ENCODE measurements at regions not wholly inside any gene's neighbourhood (a gene's known extent, or its start where the extent isn't known, plus 50 kb on each side); places are given as distances from the start of the nearest gene placed in this dataset.

DNA sequence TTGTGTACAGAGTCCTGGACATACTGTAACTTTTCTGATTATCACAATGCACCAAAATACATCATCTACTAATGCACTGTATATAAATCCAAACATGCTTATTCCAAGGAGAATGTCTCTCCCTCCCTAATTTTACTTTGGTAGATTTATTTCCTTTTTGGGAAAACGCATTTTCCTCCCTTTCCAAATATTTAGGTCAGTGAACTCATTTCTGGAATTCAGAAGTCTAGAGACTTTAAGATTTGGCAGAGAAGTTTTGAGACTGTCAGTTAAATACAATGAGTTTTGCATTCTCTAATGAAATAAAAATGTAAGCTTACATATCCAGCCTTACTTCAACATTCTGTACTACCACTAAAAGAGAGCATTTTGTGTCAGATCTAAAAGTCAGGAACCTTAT, 165.8 kb upstream of the EDNRB start:
- TF ChIP-seq, protein P1, sequence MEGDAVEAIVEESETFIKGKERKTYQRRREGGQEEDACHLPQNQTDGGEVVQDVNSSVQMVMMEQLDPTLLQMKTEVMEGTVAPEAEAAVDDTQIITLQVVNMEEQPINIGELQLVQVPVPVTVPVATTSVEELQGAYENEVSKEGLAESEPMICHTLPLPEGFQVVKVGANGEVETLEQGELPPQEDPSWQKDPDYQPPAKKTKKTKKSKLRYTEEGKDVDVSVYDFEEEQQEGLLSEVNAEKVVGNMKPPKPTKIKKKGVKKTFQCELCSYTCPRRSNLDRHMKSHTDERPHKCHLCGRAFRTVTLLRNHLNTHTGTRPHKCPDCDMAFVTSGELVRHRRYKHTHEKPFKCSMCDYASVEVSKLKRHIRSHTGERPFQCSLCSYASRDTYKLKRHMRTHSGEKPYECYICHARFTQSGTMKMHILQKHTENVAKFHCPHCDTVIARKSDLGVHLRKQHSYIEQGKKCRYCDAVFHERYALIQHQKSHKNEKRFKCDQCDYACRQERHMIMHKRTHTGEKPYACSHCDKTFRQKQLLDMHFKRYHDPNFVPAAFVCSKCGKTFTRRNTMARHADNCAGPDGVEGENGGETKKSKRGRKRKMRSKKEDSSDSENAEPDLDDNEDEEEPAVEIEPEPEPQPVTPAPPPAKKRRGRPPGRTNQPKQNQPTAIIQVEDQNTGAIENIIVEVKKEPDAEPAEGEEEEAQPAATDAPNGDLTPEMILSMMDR (IDR thresholded peaks at IDR 0.05; ENCODE audit: poor library complexity, severe bottlenecking): no peak
- TF ChIP-seq SMC3 (conservative IDR thresholded peaks at IDR 0.05; ENCODE audit: poor library complexity): no peak
- TF ChIP-seq TAF1 (IDR thresholded peaks at IDR 0.05; ENCODE audit: low read depth): no peak
- no peak for TF ChIP-seq EP300 (conservative IDR thresholded peaks at IDR 0.05; ENCODE audit: poor library complexity, severe bottlenecking)
- TF ChIP-seq RAD21 (conservative IDR thresholded peaks at IDR 0.05): no peak
- TF ChIP-seq, protein P2, sequence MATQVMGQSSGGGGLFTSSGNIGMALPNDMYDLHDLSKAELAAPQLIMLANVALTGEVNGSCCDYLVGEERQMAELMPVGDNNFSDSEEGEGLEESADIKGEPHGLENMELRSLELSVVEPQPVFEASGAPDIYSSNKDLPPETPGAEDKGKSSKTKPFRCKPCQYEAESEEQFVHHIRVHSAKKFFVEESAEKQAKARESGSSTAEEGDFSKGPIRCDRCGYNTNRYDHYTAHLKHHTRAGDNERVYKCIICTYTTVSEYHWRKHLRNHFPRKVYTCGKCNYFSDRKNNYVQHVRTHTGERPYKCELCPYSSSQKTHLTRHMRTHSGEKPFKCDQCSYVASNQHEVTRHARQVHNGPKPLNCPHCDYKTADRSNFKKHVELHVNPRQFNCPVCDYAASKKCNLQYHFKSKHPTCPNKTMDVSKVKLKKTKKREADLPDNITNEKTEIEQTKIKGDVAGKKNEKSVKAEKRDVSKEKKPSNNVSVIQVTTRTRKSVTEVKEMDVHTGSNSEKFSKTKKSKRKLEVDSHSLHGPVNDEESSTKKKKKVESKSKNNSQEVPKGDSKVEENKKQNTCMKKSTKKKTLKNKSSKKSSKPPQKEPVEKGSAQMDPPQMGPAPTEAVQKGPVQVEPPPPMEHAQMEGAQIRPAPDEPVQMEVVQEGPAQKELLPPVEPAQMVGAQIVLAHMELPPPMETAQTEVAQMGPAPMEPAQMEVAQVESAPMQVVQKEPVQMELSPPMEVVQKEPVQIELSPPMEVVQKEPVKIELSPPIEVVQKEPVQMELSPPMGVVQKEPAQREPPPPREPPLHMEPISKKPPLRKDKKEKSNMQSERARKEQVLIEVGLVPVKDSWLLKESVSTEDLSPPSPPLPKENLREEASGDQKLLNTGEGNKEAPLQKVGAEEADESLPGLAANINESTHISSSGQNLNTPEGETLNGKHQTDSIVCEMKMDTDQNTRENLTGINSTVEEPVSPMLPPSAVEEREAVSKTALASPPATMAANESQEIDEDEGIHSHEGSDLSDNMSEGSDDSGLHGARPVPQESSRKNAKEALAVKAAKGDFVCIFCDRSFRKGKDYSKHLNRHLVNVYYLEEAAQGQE (IDR thresholded peaks at IDR 0.05; ENCODE audit: borderline replicate concordance): no peak
- no peak for TF ChIP-seq POLR2AphosphoS5 (IDR thresholded peaks at IDR 0.05)
- TF ChIP-seq EZH2 (IDR thresholded peaks at IDR 0.05; ENCODE audit: borderline replicate concordance, insufficient read depth, low read length, poor library complexity, severe bottlenecking): no peak
- no peak for TF ChIP-seq MXI1 (conservative IDR thresholded peaks at IDR 0.05; ENCODE audit: poor library complexity, severe bottlenecking)
- H3K9me2 ChIP-seq (ENCODE audit: insufficient read depth, low read length): no peaks in the 10 kb centered on the region
- H3K9me3 ChIP-seq (ENCODE audit: low read length): no peaks in the 10 kb centered on the region
- no peak overlapping the region for H3K27ac ChIP-seq (ENCODE audit: low read length)
- no peaks in the 10 kb centered on the region for H3K79me2 ChIP-seq (replicated peaks; ENCODE audit: insufficient read depth, low read length)
- no peaks in the 10 kb centered on the region for H3K36me3 ChIP-seq (ENCODE audit: insufficient read depth, low read length)
- H3K9ac ChIP-seq (ENCODE audit: low read length): no peak overlapping the region
- no peak overlapping the region for H3K4me2 ChIP-seq (ENCODE audit: low read length)
- H3F3A ChIP-seq (ENCODE audit: insufficient read depth, low read length, poor library complexity, severe bottlenecking): no peaks in the 10 kb centered on the region
- no peak overlapping the region for H2AFZ ChIP-seq (ENCODE audit: low read depth, low read length)
- no peaks in the 10 kb centered on the region for H3K27me3 ChIP-seq (ENCODE audit: insufficient read depth, low read depth, low read length)
- no peak overlapping the region for H3K4me3 ChIP-seq (ENCODE audit: low read length)
- H4K20me1 ChIP-seq (ENCODE audit: insufficient read depth): no peaks in the 10 kb centered on the region

DNA sequence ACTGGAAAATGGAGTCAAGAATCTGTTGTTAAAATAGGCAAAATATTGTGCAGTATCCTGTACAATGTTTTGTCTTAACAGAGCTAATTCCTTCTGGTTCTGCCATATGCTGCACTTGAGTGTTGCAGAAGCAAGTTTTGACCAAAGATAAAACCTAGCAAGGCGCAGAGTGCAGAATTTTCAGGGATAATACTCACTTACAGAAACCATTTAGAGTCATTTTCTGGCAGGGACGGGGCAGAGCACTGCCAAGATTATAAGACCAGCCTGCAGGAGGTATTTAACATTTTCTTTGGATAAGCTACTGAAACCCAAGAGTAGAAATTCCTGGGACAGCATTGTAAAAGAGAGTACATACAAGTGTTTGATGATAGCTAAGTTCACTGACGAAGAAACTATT, 159.5 kb upstream of the EDNRB start:
- Histone ChIP-seq H2AFZ (ENCODE audit: low read depth, low read length) (no peak overlapping the region), H3K27ac (ENCODE audit: low read length) (no peak overlapping the region), H3K36me3 (ENCODE audit: insufficient read depth, low read length) (no peaks in the 10 kb centered on the region), H3K27me3 (ENCODE audit: insufficient read depth, low read depth, low read length) (no peaks in the 10 kb centered on the region), H3K9me2 (ENCODE audit: insufficient read depth, low read length) (no peaks in the 10 kb centered on the region), H3K9ac (ENCODE audit: low read length) (no peak overlapping the region), H3K79me2 (replicated peaks; ENCODE audit: insufficient read depth, low read length) (no peaks in the 10 kb centered on the region), H3K9me3 (ENCODE audit: low read length) (no peaks in the 10 kb centered on the region), H3K4me3 (ENCODE audit: low read length) (no peak overlapping the region), H3F3A (ENCODE audit: insufficient read depth, low read length, poor library complexity, severe bottlenecking) (no peaks in the 10 kb centered on the region), H3K4me2 (ENCODE audit: low read length) (no peak overlapping the region), H4K20me1 (ENCODE audit: insufficient read depth) (no peaks in the 10 kb centered on the region)
- TF ChIP-seq EZH2 (IDR thresholded peaks at IDR 0.05; ENCODE audit: borderline replicate concordance, insufficient read depth, low read length, poor library complexity, severe bottlenecking): no peak
- TF ChIP-seq, protein P1 (IDR thresholded peaks at IDR 0.05; ENCODE audit: poor library complexity, severe bottlenecking): no peak
- TF ChIP-seq, protein P2 (IDR thresholded peaks at IDR 0.05; ENCODE audit: borderline replicate concordance): no peak
- no peak for TF ChIP-seq SMC3 (conservative IDR thresholded peaks at IDR 0.05; ENCODE audit: poor library complexity)
- TF ChIP-seq MXI1 (conservative IDR thresholded peaks at IDR 0.05; ENCODE audit: poor library complexity, severe bottlenecking): no peak
- TF ChIP-seq EP300 (conservative IDR thresholded peaks at IDR 0.05; ENCODE audit: poor library complexity, severe bottlenecking): no peak
- TF ChIP-seq TAF1 (IDR thresholded peaks at IDR 0.05; ENCODE audit: low read depth): no peak

All from neural cell (in vitro differentiated cells).